ENCODE measurements at regions not wholly inside any gene's neighbourhood (a gene's known extent, or its start where the extent isn't known, plus 50 kb on each side); places are given as distances from the start of the nearest gene placed in this dataset.
"Not testable (repeated sequence)": the region's sequence is repeated elsewhere in the genome, so short reads cannot be mapped to it uniquely, and the experiment has no call there.

- intact Hi-C loops (cut with micrococcal nuclease): no loop called here
These were observed 145.6 kb upstream of the SEMA3C start for GRCh38 chr7:81064426-81064825.

GRCh38 chr7:81062755-81063154 lies 143.9 kb upstream of the SEMA3C start:
- intact Hi-C loops (cut with micrococcal nuclease): no loop called here

- intact Hi-C loops (cut with micrococcal nuclease): not testable (repeated sequence)
These were observed 138.6 kb upstream of the SEMA3C start for GRCh38 chr7:81057469-81057868.

- intact Hi-C loops (cut with micrococcal nuclease): no loop called here
These were observed 134.8 kb upstream of the SEMA3C start for GRCh38 chr7:81053623-81054022.

- intact Hi-C loops (cut with micrococcal nuclease): no loop called here
These were observed 133.1 kb upstream of the SEMA3C start for GRCh38 chr7:81051811-81052413.

GRCh38 chr7:81045491-81046030 lies 126.7 kb upstream of the SEMA3C start:
- intact Hi-C loops (cut with micrococcal nuclease): no loop called here

GRCh38 chr7:81042646-81043045 lies 123.8 kb upstream of the SEMA3C start:
- intact Hi-C loops (cut with micrococcal nuclease): not testable (repeated sequence)

GRCh38 chr7:81040496-81040895 lies 121.6 kb upstream of the SEMA3C start:
- intact Hi-C loops (cut with micrococcal nuclease): no loop called here

- intact Hi-C loops (cut with micrococcal nuclease): no loop called here
These were observed 118.0 kb upstream of the SEMA3C start for GRCh38 chr7:81036871-81037270.

GRCh38 chr7:81036057-81036456 lies 117.2 kb upstream of the SEMA3C start:
- intact Hi-C loops (cut with micrococcal nuclease): no loop called here

GRCh38 chr7:81031996-81032395 lies 113.1 kb upstream of the SEMA3C start:
- intact Hi-C loops (cut with micrococcal nuclease): no loop called here

GRCh38 chr7:81031243-81031642 lies 112.4 kb upstream of the SEMA3C start:
- intact Hi-C loops (cut with micrococcal nuclease): no loop called here

GRCh38 chr7:81030472-81030871 lies 111.6 kb upstream of the SEMA3C start:
- intact Hi-C loops (cut with micrococcal nuclease): no loop called here

- intact Hi-C loops (cut with micrococcal nuclease): no loop called here
These were observed 110.7 kb upstream of the SEMA3C start for GRCh38 chr7:81029511-81029910.

GRCh38 chr7:81025360-81025759 lies 106.5 kb upstream of the SEMA3C start:
- intact Hi-C loops (cut with micrococcal nuclease): no loop called here

GRCh38 chr7:81014908-81015307 lies 96.1 kb upstream of the SEMA3C start:
- intact Hi-C loops (cut with micrococcal nuclease): no loop called here

- intact Hi-C loops (cut with micrococcal nuclease): no loop called here
These were observed 95.4 kb upstream of the SEMA3C start for GRCh38 chr7:81014266-81014665.

GRCh38 chr7:81013083-81013817 lies 94.4 kb upstream of the SEMA3C start:
- intact Hi-C loops (cut with micrococcal nuclease): no loop called here

- intact Hi-C loops (cut with micrococcal nuclease): no loop called here
These were observed 90.0 kb upstream of the SEMA3C start for GRCh38 chr7:81008901-81009300.

GRCh38 chr7:81007051-81007450 lies 88.2 kb upstream of the SEMA3C start:
- intact Hi-C loops (cut with micrococcal nuclease): no loop called here

- intact Hi-C loops (cut with micrococcal nuclease): no loop called here
These were observed 86.4 kb upstream of the SEMA3C start for GRCh38 chr7:81005254-81005653.

GRCh38 chr7:81004098-81004497 lies 85.2 kb upstream of the SEMA3C start:
- intact Hi-C loops (cut with micrococcal nuclease): no loop called here

GRCh38 chr7:81003326-81003725 lies 84.5 kb upstream of the SEMA3C start:
- intact Hi-C loops (cut with micrococcal nuclease): no loop called here
